NB4 (cell line): ENCODE measurements at regions not wholly inside any gene's neighbourhood (a gene's known extent, or its start where the extent isn't known, plus 50 kb on each side); places are given as distances from the start of the nearest gene placed in this dataset.
A peak's percentile ranks its signal among the peaks of the same experiment; 100 is the strongest.
"Not testable (repeated sequence)": the region's sequence is repeated elsewhere in the genome, so short reads cannot be mapped to it uniquely, and the experiment has no call there.

Source experiments
- DNase-seq: peaks from one replicate; pipeline ENCODE4 v3.0.0; 2010; ENCODE audit warnings: low read depth
- H3K4me3 ChIP-seq: one replicate; pipeline ENCODE4 v1.5.1; 2011; ENCODE audit warnings: mild to moderate bottlenecking, low read depth, low read length, moderate library complexity
- CTCF ChIP-seq: IDR thresholded peaks from one replicate; pipeline ENCODE4 v1.5.1; 2012; ENCODE audit warnings: low read depth, low read length
- MAX ChIP-seq: IDR thresholded peaks from 2 replicates; pipeline ENCODE4 v1.6.1; 2011; ENCODE audit warnings: low read depth, low read length
- MYC ChIP-seq: IDR thresholded peaks from 2 replicates; pipeline ENCODE4 v1.6.1; 2011; ENCODE audit warnings: low read depth, low read length
- POLR2A ChIP-seq: IDR thresholded peaks from 2 replicates; pipeline ENCODE4 v1.6.1; 2011; ENCODE audit warnings: mild to moderate bottlenecking; ENCODE audit not compliant: insufficient read length; ENCODE audit errors: extremely low read depth

GRCh38 chr1:5125208-5125607, 470.8 kb downstream of the AJAP1 start:
- no peak overlapping the region for H3K4me3 ChIP-seq
- no peak for DNase-seq
- TF ChIP-seq MAX: no peak
- no peak for TF ChIP-seq POLR2A
- TF ChIP-seq CTCF: no peak
- no peak for TF ChIP-seq MYC

DNA sequence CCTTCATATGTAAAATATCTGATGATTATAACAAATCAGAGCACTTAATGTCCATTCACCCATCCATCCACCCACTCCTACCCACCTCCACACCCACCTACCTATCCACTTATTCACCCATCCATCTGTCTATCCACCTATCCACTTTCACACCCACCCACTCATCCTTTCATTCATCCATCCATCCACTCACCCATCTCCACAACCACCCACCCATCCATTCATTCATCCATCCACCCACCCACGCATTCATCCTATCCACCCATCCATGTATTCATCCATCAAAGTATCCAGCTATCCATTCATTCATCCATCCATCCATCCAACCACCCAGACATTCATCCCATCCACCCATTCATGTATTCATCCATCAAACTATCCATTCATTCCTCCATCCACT, 466.1 kb downstream of the AJAP1 start:
- TF ChIP-seq CTCF: no peak
- TF ChIP-seq MAX: no peak
- no peak for TF ChIP-seq POLR2A
- no peak for TF ChIP-seq MYC
- DNase-seq: no peak
- no peak overlapping the region for H3K4me3 ChIP-seq

DNA sequence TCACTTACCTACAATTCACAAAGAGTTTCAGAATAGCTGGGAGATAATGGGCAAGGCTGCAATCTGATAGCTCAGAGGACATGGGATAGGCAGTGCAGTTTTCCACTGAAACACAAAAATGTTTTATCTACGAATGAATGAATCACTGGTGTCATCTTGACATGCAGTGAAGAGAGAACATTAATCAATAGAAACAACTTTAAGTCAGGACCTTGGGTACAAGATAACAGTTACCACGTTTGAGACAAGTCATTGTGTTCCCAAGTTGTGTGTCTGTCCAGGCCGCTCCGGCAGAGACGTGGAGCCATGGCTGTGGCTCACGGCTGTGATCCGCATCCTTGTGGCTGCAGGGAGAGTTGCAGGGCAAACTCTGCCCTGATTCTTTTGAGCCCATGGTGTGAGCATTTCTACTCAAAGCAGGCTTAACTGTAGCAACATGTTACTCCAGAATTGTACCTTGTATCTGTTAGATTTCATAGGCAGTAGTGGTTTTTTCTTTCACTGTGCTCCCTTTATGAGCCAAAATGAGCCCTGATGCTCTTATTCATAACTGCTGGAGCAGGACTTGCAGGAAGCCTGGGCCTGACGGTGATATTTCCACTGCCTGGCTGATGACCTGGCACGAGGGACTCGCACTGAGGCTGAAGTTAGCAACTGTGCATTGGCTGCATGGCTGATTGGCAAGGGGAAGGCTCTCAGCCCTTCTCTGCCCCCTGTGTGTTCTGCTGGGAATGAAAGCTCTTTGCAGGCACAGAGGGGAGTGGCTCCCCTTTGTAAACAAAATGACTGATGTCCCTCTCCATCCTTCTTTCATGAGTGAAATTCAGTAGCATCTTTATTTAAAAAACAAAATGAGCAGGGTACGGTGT, 465.2 kb downstream of the AJAP1 start:
- H3K4me3 ChIP-seq: no peak overlapping the region
- no peak for DNase-seq
- no peak for TF ChIP-seq POLR2A
- no peak for TF ChIP-seq MYC
- no peak for TF ChIP-seq MAX
- no peak for TF ChIP-seq CTCF

- DNase-seq, H3K4me3 ChIP-seq: not testable (repeated sequence)
Observed at GRCh38 chr1:5118771-5119170, 464.4 kb downstream of the AJAP1 start.

DNA sequence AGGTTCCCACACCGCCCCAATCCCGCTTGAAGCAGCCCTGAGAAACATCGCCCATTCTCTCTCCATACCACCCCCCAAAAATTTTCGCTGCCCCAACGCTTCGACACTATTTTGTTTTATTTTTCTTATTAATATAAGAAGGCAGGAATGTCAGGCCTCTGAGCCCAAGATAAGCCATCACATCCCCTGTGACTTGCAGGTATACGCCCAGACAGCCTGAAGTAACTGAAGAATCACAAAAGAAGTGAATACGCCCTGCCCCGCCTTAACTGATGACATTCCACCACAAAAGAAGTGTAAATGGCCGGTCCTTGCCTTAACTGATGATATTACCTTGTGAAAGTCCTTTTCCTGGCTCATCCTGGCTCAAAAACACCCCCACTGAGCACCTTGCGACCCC, 463.9 kb downstream of the AJAP1 start:
- H3K4me3 ChIP-seq, DNase-seq: not testable (repeated sequence)

GRCh38 chr1:5111581-5111980, 457.2 kb downstream of the AJAP1 start:
- no peak overlapping the region for H3K4me3 ChIP-seq
- TF ChIP-seq CTCF (no peak), MAX (no peak), MYC (no peak), POLR2A (no peak)
- DNase-seq: peak; percentile 3

GRCh38 chr1:5110508-5110907, 456.1 kb downstream of the AJAP1 start:
- H3K4me3 ChIP-seq: no peak overlapping the region
- no peak for DNase-seq
- no peak for TF ChIP-seq MAX
- TF ChIP-seq CTCF: no peak
- TF ChIP-seq MYC: no peak
- no peak for TF ChIP-seq POLR2A
